Right cardiac atrium (tissue), 5 donors: ENCODE measurements at regions not wholly inside any gene's neighbourhood (a gene's known extent, or its start where the extent isn't known, plus 50 kb on each side); places are given as distances from the start of the nearest gene placed in this dataset.
"Not testable (repeated sequence)": the region's sequence is repeated elsewhere in the genome, so short reads cannot be mapped to it uniquely, and the experiment has no call there.

Source experiments
- ATAC-seq, 2 donors: fragments of 200-7000 bp; cut with Tn5 transposase; one replicate each; pipeline versions ENCODE4 v1.8.0 to v1.9.1; 2020; ENCODE audit warnings: moderate library complexity in 2 of 2, mild to moderate bottlenecking in 1 of 2
- DNase-seq, 3 donors: peaks; one replicate each; pipeline ENCODE4 v3.0.0-alpha.2; 2020
- H3K27ac ChIP-seq: one replicate; pipeline ENCODE4 v1.5.1; 2013; ENCODE audit warnings: mild to moderate bottlenecking, low read length, control low read depth, moderate library complexity
- H3K27me3 ChIP-seq: one replicate; pipeline ENCODE4 v1.6.1; 2013; ENCODE audit not compliant: control insufficient read depth, insufficient read depth
- H3K4me1 ChIP-seq: one replicate; pipeline ENCODE4 v1.6.1; 2013; ENCODE audit warnings: low read length; ENCODE audit not compliant: control insufficient read depth, insufficient read depth
- H3K4me3 ChIP-seq: one replicate; pipeline ENCODE4 v1.5.1; 2013; ENCODE audit warnings: low read length, control low read depth
- H3K9me3 ChIP-seq: one replicate; pipeline ENCODE4 v1.6.1; 2013; ENCODE audit warnings: low read length; ENCODE audit not compliant: control insufficient read depth
- WGBS: extraction: QIAGEN DNeasy Blood & Tissue Kit; methylation state at CpG from one replicate; pipeline ENCODE4 v1.1.7; 2013; 5-methylcytosine and 5-hydroxymethylcytosine counted together
- intact Hi-C, 4 donors: fragments of 100-400 bp; cut with DNase I; formaldehyde crosslinking; loops; one replicate each; pipeline versions ENCODE4 v1.11.0 to v1.14.0; 2022 to 2023
- donor health status: healthy with polysubstance abuse.
- donor health status: DM: no; HTN: yes; CAD: no.
- donor health status: DM: no; HTN: no; CAD: no.
- donor health status: DM: no; HTN: yes; CAD: no; lungs with severe emphysema.
- donor health status: DM: yes; HTN: yes; CAD: no.

DNA sequence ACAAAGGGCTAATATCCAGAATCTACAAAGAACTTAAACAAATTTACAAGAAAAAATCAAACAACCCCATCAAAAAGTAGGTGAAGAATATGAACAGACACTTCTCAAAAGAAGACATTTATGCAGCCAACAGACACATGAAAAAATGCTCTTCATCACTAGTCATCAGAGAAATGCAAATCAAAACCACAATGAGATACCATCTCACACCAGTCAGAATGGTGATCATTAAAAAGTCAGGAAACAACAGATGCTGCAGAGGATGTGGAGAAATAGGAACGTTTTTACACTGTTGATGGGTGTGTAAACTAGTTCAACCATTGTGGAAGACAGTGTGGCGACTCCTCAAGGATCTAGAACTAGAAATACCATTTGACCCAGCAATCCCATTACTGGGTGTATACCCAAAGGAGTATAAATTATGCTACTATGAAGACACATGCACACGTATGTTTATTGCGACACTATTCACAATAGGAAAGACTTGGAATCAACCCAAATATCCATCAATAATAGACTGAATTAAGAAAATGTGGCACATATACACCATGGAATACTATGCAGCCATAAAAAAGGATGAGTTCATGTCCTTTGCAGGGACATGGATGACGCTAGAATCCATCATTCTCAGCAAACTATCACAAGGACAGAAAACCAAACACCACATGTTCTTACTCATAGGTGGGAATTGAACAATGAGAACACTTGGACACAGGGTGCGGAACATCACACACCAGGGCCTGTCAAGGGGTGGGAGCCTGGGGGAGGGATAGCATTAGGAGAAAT lies 241.5 kb downstream of the KCNRG start:
- 87% methylated on average over 6 of the region's 6 CpGs for WGBS
- not testable (repeated sequence) for ATAC-seq

GRCh38 chr13:50257646-50258045 lies 242.4 kb downstream of the KCNRG start:
- DNase-seq: no peak
- Histone ChIP-seq H3K9me3 (no peaks in the 10 kb centered on the region), H3K27ac (no peak overlapping the region), H3K4me3 (no peak overlapping the region), H3K4me1 (no peaks in the 10 kb centered on the region), H3K27me3 (no peaks in the 10 kb centered on the region)
- ATAC-seq: no peak
- intact Hi-C loops: no loop called here
- WGBS: 91% methylated on average over 3 of the region's 3 CpGs

More for the DNA sequence above, 241.5 kb downstream of the KCNRG start:
- H3K4me3 ChIP-seq, H3K27ac ChIP-seq, H3K27me3 ChIP-seq, H3K4me1 ChIP-seq, intact Hi-C loops, H3K9me3 ChIP-seq, DNase-seq: not testable (repeated sequence)

GRCh38 chr13:50261130-50261901 lies 246.1 kb downstream of the KCNRG start:
- ATAC-seq (no peak), DNase-seq (no peak)
- no peaks in the 10 kb centered on the region for H3K4me1 ChIP-seq
- 87% methylated on average over 6 of the region's 6 CpGs for WGBS
- no peak overlapping the region for H3K4me3 ChIP-seq
- no peaks in the 10 kb centered on the region for H3K9me3 ChIP-seq
- H3K27ac ChIP-seq: no peak overlapping the region
- intact Hi-C loops: no loop called here
- no peaks in the 10 kb centered on the region for H3K27me3 ChIP-seq

- WGBS: 69% methylated on average over 5 of the region's 5 CpGs
- intact Hi-C loops: no loop called here
- Histone ChIP-seq H3K27ac (no peak overlapping the region), H3K4me3 (no peak overlapping the region), H3K4me1 (no peaks in the 10 kb centered on the region), H3K9me3 (no peaks in the 10 kb centered on the region), H3K27me3 (no peaks in the 10 kb centered on the region)
- ATAC-seq (no peak), DNase-seq (no peak)
Measured at GRCh38 chr13:50267066-50267465, 251.8 kb downstream of the KCNRG start.

GRCh38 chr13:50267917-50268316 lies 252.7 kb downstream of the KCNRG start:
- DNase-seq (no peak), ATAC-seq (no peak)
- H3K4me3 ChIP-seq: no peak overlapping the region
- 85% methylated on average over 1 of the region's 1 CpG for WGBS
- no peaks in the 10 kb centered on the region for H3K4me1 ChIP-seq
- H3K27me3 ChIP-seq: no peaks in the 10 kb centered on the region
- intact Hi-C loops: no loop called here
- H3K27ac ChIP-seq: no peak overlapping the region
- H3K9me3 ChIP-seq: no peaks in the 10 kb centered on the region

- no peak for DNase-seq
- Histone ChIP-seq H3K4me3 (no peak overlapping the region), H3K4me1 (no peaks in the 10 kb centered on the region), H3K9me3 (no peaks in the 10 kb centered on the region), H3K27ac (no peak overlapping the region), H3K27me3 (no peaks in the 10 kb centered on the region)
- intact Hi-C loops: no loop called here
- 47% methylated on average over 2 of the region's 2 CpGs for WGBS
- no peak for ATAC-seq
Measured at GRCh38 chr13:50268500-50268899, 253.3 kb downstream of the KCNRG start.

DNA sequence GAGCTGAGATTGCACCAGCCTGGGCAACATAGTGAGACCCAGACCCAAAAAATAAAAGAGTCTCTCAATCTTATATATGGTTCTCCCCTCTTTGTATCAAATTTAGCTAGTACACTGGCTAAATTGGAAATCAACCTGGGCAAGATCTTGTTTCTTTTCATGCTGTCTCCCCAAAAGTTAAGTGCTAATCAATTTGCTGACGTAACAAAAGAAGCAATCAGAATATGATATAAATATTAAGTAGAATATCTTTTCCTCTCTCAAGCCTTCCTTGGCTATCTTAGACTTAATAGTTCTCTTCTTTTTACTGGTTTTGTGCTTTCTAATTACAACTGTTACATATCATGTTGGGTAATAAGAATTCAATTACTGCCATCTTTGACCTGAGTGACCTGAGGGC lies 258.9 kb downstream of the KCNRG start:
- H3K27ac ChIP-seq: no peak overlapping the region
- WGBS: 100% methylated on average over 1 of the region's 1 CpG
- no peaks in the 10 kb centered on the region for H3K9me3 ChIP-seq
- DNase-seq (no peak), ATAC-seq (no peak)
- no peaks in the 10 kb centered on the region for H3K4me1 ChIP-seq
- H3K4me3 ChIP-seq: no peak overlapping the region
- H3K27me3 ChIP-seq: no peaks in the 10 kb centered on the region
- intact Hi-C loops: no loop called here

- Histone ChIP-seq H3K4me3 (no peak overlapping the region), H3K4me1 (no peaks in the 10 kb centered on the region), H3K27me3 (no peaks in the 10 kb centered on the region), H3K27ac (no peak overlapping the region), H3K9me3 (no peaks in the 10 kb centered on the region)
- DNase-seq: no peak
- intact Hi-C loops: no loop called here
- no peak for ATAC-seq
- 85% methylated on average over 1 of the region's 1 CpG for WGBS
Measured at GRCh38 chr13:50275392-50276063, 260.3 kb downstream of the KCNRG start.

GRCh38 chr13:50276550-50276949 lies 261.3 kb downstream of the KCNRG start:
- over 99% methylated on average over 2 of the region's 2 CpGs for WGBS
- no peak for ATAC-seq
- DNase-seq: no peak
- no peak overlapping the region for H3K27ac ChIP-seq
- H3K4me3 ChIP-seq: no peak overlapping the region
- no peaks in the 10 kb centered on the region for H3K27me3 ChIP-seq
- H3K4me1 ChIP-seq: no peaks in the 10 kb centered on the region
- intact Hi-C loops: no loop called here
- no peaks in the 10 kb centered on the region for H3K9me3 ChIP-seq

DNA sequence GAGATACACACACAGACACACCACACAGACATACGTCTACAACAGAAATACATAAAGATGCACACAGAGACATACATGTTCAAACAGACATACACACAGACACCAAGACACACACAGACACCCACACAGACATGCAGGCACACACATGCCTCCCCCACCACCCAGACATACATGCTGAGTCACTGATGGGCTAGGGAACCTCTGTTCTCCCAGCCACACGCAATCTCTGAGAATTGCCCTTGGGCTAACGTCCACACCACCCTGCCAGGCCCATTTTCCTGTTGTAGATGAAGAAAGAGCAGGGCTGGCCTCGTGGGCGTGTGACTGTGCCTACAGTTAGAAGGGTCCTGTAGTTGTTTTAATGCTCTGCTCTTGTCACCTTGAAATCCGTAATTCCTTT lies 261.9 kb downstream of the KCNRG start:
- intact Hi-C loops: no loop called here
- H3K27ac ChIP-seq: no peak overlapping the region
- H3K4me3 ChIP-seq: no peak overlapping the region
- no peaks in the 10 kb centered on the region for H3K9me3 ChIP-seq
- WGBS: 94% methylated on average over 6 of the region's 6 CpGs
- ATAC-seq (no peak), DNase-seq (no peak)
- no peaks in the 10 kb centered on the region for H3K4me1 ChIP-seq
- H3K27me3 ChIP-seq: no peaks in the 10 kb centered on the region

DNA sequence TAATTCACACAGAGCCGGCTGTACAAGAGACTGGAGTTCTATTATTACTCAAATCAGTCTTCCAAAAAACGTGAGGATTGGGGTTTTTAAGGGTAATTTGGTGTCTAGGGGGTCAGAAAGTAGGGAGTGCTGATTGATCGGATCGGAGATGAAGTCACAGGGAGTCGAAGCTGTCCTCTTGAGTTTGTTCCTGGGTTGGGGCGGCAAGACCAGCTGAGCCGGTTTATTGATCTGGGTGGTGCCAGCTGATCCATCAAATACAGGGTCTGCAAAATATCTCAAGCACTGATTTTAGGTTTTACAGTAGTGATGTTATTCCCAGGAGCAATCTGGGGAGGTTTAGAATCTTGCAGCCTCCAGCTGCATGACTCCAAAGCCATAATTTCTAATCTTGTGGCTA lies 262.7 kb downstream of the KCNRG start:
- no peaks in the 10 kb centered on the region for H3K9me3 ChIP-seq
- WGBS: 91% methylated on average over 7 of the region's 7 CpGs
- H3K27me3 ChIP-seq: no peaks in the 10 kb centered on the region
- no peak overlapping the region for H3K27ac ChIP-seq
- no peaks in the 10 kb centered on the region for H3K4me1 ChIP-seq
- intact Hi-C loops: no loop called here
- ATAC-seq: no peak
- no peak for DNase-seq
- H3K4me3 ChIP-seq: no peak overlapping the region
